Memory B cell (primary cell): ENCODE measurements at regions not wholly inside any gene's neighbourhood (a gene's known extent, or its start where the extent isn't known, plus 50 kb on each side); places are given as distances from the start of the nearest gene placed in this dataset.

Experiments used
- ATAC-seq: fragments of 150-1000 bp; cut with Tn5 transposase; 2 replicates; pipeline ENCODE4 v1.10.0; 2021; ENCODE audit warnings: low read depth, mild to moderate bottlenecking, moderate library complexity
- DNase-seq, 2 donors: peaks; one replicate each; pipeline ENCODE4 v3.0.0; 2022; ENCODE audit warnings: low spot score in 2 of 2
- H3K27ac Mint-ChIP-seq: one replicate; pipeline ENCODE4 v1.8.0; 2022; ENCODE audit warnings: mild to moderate bottlenecking, moderate library complexity, mixed read lengths
- H3K27me3 Mint-ChIP-seq: one replicate; pipeline ENCODE4 v1.8.0; 2022; ENCODE audit warnings: mixed read lengths
- H3K36me3 Mint-ChIP-seq: one replicate; pipeline ENCODE4 v1.8.0; 2022; ENCODE audit warnings: mild to moderate bottlenecking, mixed read lengths
- H3K4me1 Mint-ChIP-seq: one replicate; pipeline ENCODE4 v1.8.0; 2022; ENCODE audit warnings: mixed read lengths
- H3K4me3 Mint-ChIP-seq: one replicate; pipeline ENCODE4 v1.8.0; 2022; ENCODE audit warnings: mild to moderate bottlenecking, moderate library complexity, mixed read lengths
- H3K9me3 Mint-ChIP-seq: one replicate; pipeline ENCODE4 v1.8.0; 2022; ENCODE audit warnings: mixed read lengths

DNA sequence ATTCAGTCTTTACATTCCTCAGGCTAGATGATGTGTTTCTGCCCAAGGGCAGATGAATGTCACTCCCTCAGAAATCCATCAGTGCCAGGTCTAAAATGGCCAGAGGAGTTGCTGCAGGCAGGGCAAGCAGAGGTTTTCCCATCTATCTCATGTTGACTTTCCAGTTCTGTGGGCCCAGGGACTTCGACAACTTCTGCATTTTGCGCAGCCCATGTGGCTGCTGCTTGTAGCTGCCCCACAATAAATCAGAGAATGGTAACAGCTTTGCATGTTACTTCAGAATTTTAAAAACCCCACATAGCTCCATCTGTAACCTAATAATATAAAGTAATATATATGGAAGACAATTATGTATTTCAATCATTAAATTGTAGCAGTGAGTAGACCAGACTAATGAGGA lies 1367.7 kb upstream of the AGA start:
- no peak for DNase-seq
- no peak for ATAC-seq
- Mint-ChIP-seq H3K4me1 (no peaks in the 10 kb centered on the region), H3K27ac (no peak overlapping the region), H3K4me3 (no peak overlapping the region), H3K9me3 (no peaks in the 10 kb centered on the region), H3K27me3 (no peaks in the 10 kb centered on the region), H3K36me3 (no peaks in the 10 kb centered on the region)

DNA sequence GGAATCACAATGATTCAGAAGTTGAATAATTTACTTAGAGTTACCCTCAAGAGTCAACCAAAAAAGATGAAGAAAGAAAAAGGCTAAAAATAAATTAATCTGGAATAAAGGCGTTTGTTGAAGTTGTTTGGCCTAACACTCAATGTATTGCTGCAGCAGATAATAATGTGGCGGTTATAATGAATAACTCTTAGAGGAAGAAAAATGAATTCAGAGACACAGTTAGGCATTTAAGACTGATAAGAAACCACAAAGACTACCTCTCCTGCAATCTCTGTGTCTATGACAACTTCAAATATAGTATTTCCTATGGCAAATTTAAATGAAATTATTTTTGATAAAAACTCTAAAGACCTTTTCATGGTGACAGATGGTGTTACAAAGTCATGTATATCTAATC lies 1369.1 kb upstream of the AGA start:
- Mint-ChIP-seq H3K36me3 (no peaks in the 10 kb centered on the region), H3K27ac (no peak overlapping the region), H3K4me1 (no peaks in the 10 kb centered on the region), H3K9me3 (peaks cover 1% of the 10 kb centered on the region), H3K4me3 (no peak overlapping the region), H3K27me3 (no peaks in the 10 kb centered on the region)
- DNase-seq (no peak), ATAC-seq (no peak)

DNA sequence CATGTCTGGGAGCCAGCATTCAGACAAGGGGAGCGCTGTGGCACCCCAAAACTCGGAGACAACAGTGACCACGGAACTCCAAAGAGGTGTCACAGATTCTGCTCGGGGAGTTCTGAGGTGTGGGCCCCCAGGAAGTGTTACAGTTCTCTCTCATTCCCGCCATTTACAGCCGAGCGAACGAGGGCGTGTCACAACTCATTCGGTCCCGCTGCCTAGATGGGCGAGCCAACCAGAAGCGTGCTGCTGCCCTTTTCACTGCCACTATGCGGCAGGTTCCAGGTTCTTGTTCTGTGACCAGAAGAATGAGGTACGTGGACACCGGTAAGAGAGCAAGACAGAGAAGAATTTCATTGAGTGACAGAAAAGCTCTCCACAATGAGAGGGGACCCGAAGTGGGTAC lies 1370.6 kb upstream of the AGA start:
- ATAC-seq (no peak), DNase-seq (no peak)
- no peak overlapping the region for H3K4me3 Mint-ChIP-seq
- no peak overlapping the region for H3K27ac Mint-ChIP-seq
- H3K36me3 Mint-ChIP-seq = no peaks in the 10 kb centered on the region
- no peaks in the 10 kb centered on the region for H3K27me3 Mint-ChIP-seq
- H3K4me1 Mint-ChIP-seq = no peaks in the 10 kb centered on the region
- H3K9me3 Mint-ChIP-seq = peaks cover 4% of the 10 kb centered on the region

DNA sequence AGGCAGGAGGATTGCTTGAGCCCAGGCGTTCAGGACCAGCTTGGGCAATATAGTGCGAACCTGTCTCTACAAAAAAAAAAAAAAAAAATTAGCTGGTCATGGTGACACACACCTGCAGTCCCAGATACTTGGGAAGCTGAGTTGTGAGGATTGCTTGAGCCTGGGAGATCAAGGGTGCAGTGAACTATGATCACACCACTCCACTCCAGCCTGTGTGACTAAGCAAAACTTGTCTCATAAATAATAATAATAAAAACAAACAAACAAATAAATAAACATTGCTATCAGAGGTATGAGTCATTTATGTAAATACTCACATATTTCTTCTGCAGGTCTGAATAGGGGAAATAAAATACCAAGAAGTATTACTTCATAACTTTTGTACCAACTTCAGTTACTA lies 1372.7 kb upstream of the AGA start:
- no peaks in the 10 kb centered on the region for H3K4me1 Mint-ChIP-seq
- H3K9me3 Mint-ChIP-seq = peaks cover 6% of the 10 kb centered on the region
- H3K27me3 Mint-ChIP-seq = no peaks in the 10 kb centered on the region
- ATAC-seq (no peak), DNase-seq (no peak)
- no peaks in the 10 kb centered on the region for H3K36me3 Mint-ChIP-seq
- H3K27ac Mint-ChIP-seq = no peak overlapping the region
- no peak overlapping the region for H3K4me3 Mint-ChIP-seq

DNA sequence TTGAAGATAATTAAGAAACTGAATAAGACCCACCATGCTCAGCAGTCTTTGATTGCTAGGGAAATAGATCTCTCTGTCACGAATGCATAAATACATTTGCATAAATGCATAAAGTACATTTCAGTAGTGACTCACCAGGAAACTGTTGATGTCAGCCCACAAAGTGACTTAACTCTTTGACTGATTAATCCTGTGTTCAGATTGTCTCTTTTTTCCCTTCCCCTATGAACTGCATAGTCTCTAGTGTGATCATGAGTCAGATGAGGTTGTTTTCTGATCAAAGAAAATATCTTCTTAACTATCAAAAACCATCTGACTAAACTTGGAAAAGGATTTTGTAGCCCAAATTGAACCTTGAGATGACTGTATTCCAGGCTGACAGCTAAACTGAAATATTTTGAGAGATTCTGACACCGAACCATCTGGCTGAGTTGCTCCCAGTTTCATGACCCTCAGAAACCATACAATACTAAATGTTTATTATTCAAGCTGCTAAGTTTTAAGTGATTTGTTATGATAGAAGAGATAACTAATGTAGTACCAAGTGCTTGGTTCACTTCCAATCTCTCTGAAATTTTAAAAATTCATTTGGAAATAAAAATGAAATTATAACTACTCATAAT lies 1381.5 kb upstream of the AGA start:
- no peaks in the 10 kb centered on the region for H3K4me1 Mint-ChIP-seq
- ATAC-seq (no peak), DNase-seq (no peak)
- H3K27me3 Mint-ChIP-seq = no peaks in the 10 kb centered on the region
- H3K27ac Mint-ChIP-seq = no peak overlapping the region
- H3K4me3 Mint-ChIP-seq = no peak overlapping the region
- H3K9me3 Mint-ChIP-seq = peaks cover 6% of the 10 kb centered on the region
- H3K36me3 Mint-ChIP-seq = no peaks in the 10 kb centered on the region

DNA sequence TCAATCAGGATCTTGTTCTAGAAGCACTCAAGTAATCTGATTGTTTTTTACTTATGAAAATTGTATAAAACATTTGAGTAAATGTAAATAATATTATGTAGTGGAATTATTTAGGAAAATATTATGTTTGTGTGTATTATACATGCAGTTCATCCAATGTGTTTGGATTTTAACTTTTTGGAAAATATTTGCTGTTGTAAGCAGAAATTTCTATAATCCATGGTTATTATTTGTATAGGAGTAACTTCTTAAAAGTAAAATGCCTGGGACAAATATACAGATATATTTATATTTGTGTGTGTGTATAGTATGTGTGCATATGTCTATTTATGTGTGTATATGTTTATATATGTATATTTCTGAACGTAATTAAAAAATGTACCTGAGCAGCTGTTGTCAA lies 1394.6 kb upstream of the AGA start:
- no peak overlapping the region for H3K4me3 Mint-ChIP-seq
- DNase-seq = no peak
- no peak for ATAC-seq
- H3K4me1 Mint-ChIP-seq = no peaks in the 10 kb centered on the region
- no peaks in the 10 kb centered on the region for H3K27me3 Mint-ChIP-seq
- H3K36me3 Mint-ChIP-seq = no peaks in the 10 kb centered on the region
- H3K27ac Mint-ChIP-seq = no peak overlapping the region
- H3K9me3 Mint-ChIP-seq = peaks cover 4% of the 10 kb centered on the region

DNA sequence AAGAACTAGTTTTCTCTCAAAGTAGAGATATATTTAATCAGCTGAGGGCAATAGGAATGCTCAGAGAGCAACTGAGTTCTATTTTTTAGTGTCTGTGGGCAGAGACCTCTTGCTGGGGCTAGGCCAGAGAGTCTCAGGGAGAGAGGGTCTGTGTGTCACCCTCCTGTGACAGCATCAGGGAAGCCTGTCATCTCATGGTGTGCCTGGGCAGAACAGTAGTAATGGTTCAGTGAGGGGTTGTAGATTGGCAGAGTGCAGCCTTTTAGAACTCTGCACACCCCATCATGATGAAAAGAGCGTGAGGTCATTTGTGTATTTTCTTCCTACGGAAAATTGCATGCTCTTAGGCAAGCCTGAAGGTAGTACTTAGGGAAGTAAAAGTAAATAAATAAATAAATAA lies 1396.5 kb upstream of the AGA start:
- ATAC-seq = no peak
- no peaks in the 10 kb centered on the region for H3K4me1 Mint-ChIP-seq
- peaks cover 2% of the 10 kb centered on the region for H3K9me3 Mint-ChIP-seq
- no peaks in the 10 kb centered on the region for H3K36me3 Mint-ChIP-seq
- H3K4me3 Mint-ChIP-seq = no peak overlapping the region
- no peak overlapping the region for H3K27ac Mint-ChIP-seq
- H3K27me3 Mint-ChIP-seq = no peaks in the 10 kb centered on the region
- no peak for DNase-seq

DNA sequence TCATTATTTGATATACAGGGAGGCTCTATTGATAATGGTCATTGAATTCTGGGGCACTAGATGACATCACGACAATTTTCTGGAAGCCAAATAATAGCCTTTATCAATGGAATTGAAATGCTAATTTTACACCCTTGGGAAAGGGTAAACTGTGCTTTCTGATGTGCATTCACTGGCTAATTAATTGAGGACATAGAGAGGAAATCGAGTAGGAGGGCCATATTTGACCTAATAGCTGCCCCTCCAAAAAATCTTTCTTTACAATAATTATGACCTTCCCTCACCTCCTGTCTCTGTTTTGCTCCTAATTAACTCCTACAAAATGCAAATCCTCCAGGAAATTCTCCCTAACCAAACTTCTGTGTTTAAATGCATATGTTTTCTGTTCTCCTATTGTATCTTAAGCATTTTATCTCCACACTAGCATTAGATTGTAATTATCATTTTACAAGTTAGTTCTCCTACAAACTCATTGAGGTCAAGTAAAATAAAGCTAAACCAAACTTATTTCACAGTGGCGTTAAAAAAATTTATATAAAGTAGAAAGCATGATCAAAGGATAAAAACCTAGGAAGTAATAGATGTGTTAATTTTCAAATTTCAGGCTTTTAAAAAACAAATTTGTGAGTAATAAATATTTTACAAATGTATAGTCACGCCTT lies 1414.0 kb upstream of the AGA start:
- Mint-ChIP-seq H3K4me1 (no peaks in the 10 kb centered on the region), H3K27me3 (no peaks in the 10 kb centered on the region), H3K36me3 (no peaks in the 10 kb centered on the region), H3K4me3 (no peak overlapping the region), H3K27ac (no peak overlapping the region), H3K9me3 (no peaks in the 10 kb centered on the region)
- DNase-seq = no peak
- no peak for ATAC-seq

DNA sequence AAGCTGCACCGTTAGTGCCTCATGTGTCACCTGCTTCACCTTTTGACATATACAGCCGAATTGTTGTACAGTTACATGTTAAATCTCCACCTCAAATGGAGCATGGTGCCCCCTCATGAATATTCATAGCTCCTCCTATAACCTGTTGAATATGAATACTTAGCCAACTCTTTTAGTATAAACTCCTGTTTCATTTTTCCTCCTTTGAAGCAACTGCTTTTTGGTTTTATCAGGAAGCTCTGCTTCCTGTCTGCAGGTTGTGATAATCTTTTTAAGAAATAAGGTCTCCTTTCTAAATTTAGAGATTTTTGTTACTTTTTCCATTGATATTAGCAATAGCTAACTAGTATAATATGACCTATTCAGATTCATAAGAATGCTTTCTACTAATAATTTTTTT lies 1429.2 kb upstream of the AGA start:
- Mint-ChIP-seq H3K4me1 (no peaks in the 10 kb centered on the region), H3K4me3 (no peak overlapping the region)

DNA sequence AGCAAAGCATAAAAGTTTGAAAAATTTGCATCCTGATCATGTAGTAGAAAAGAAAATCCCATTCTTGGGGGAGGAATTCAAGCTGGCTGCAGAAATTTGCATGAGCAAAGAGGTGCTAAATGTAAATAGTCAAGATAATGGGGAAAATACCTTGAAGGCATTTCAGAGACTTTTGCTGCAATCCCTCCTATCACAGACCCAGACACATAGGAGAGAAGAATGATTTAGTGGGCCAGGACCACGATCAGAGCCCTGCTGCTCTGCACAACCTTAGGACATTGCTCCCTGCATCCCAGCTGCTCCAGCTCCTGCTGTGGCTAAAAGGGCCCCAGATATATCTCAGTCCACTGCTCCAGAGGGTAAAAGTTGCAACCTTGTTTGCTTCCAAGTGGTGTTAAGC lies 1439.7 kb upstream of the AGA start:
- H3K27ac Mint-ChIP-seq = no peak overlapping the region
- no peak overlapping the region for H3K4me3 Mint-ChIP-seq
- H3K36me3 Mint-ChIP-seq = no peaks in the 10 kb centered on the region
- H3K27me3 Mint-ChIP-seq = no peaks in the 10 kb centered on the region
- H3K9me3 Mint-ChIP-seq = peaks cover 5% of the 10 kb centered on the region
- no peak for DNase-seq
- no peaks in the 10 kb centered on the region for H3K4me1 Mint-ChIP-seq
- ATAC-seq = no peak

More for the DNA sequence above, 1429.2 kb upstream of the AGA start:
- H3K27me3 Mint-ChIP-seq = no peaks in the 10 kb centered on the region
- no peaks in the 10 kb centered on the region for H3K36me3 Mint-ChIP-seq
- H3K27ac Mint-ChIP-seq = no peak overlapping the region
- H3K9me3 Mint-ChIP-seq = no peaks in the 10 kb centered on the region
- ATAC-seq = no peak
- no peak for DNase-seq

DNA sequence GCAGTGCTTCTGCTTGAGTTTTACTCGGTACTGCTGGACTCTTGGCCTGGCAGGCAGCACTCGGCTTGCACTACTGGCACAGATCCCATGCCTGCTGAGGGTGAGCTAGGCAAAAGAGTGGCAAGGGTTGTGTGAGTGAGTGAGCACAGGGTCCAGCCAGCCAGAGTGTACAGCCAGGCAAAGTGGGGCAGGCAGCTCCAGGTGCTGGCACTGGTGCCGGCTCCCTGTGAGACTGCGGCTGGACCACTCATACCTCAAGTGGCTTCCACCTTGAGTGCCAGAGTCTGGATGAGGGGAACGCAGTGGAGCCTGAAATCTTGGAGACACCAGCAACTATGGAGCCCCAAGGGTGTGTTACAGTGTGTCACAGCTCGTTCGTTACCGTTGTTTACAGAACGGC lies 1451.9 kb upstream of the AGA start:
- no peak overlapping the region for H3K4me3 Mint-ChIP-seq
- H3K27me3 Mint-ChIP-seq = no peaks in the 10 kb centered on the region

DNA sequence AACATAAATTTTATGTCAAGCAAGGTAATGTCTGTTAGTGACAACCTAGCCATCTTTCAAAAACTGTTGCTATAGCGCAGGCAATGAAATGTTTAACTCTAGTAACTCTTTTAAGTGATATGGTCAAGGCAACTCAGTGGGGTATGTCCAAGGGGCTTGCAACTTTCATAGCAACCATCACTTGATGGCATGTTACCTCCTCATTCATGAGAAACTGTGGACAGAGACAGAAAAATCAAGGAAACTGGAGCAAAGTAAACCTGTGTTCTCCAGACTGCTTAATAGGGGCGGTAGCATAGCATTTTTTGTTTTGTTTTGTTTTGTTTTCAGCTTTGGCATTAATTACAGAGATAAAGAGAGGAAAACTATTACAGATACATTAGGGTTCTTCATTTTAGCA lies 1456.8 kb upstream of the AGA start:
- DNase-seq (no peak), ATAC-seq (no peak)
- Mint-ChIP-seq H3K27me3 (no peaks in the 10 kb centered on the region), H3K4me1 (no peaks in the 10 kb centered on the region), H3K36me3 (no peaks in the 10 kb centered on the region), H3K27ac (no peak overlapping the region), H3K9me3 (no peaks in the 10 kb centered on the region), H3K4me3 (no peak overlapping the region)

More for the DNA sequence above, 1451.9 kb upstream of the AGA start:
- DNase-seq (no peak), ATAC-seq (no peak)
- Mint-ChIP-seq H3K9me3 (peaks cover 3% of the 10 kb centered on the region), H3K4me1 (no peaks in the 10 kb centered on the region), H3K27ac (no peak overlapping the region), H3K36me3 (no peaks in the 10 kb centered on the region)

DNA sequence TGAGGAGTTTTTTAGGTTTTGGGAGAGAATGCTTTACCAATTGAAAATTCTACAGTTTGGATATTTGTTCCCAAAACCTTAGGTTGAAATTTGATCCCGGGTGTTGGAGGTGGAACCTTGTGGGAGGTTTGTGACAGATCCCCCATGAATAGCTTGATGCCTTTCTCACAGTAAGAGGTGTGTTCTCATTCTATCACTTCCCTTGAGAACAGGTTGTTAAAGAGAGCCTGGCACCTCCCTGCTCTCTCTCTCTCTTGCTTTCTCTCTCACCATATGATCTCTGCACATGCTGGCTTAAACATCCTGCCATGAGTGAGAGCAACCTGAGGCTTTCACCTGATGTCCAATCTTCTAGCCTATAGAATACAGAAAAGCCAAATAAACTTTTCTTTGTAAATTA lies 1475.5 kb upstream of the AGA start:
- H3K9me3 Mint-ChIP-seq = peaks cover 2% of the 10 kb centered on the region
- ATAC-seq (no peak), DNase-seq (no peak)
- H3K4me3 Mint-ChIP-seq = no peak overlapping the region
- H3K36me3 Mint-ChIP-seq = no peaks in the 10 kb centered on the region
- H3K27ac Mint-ChIP-seq = no peak overlapping the region
- no peaks in the 10 kb centered on the region for H3K27me3 Mint-ChIP-seq
- no peaks in the 10 kb centered on the region for H3K4me1 Mint-ChIP-seq

DNA sequence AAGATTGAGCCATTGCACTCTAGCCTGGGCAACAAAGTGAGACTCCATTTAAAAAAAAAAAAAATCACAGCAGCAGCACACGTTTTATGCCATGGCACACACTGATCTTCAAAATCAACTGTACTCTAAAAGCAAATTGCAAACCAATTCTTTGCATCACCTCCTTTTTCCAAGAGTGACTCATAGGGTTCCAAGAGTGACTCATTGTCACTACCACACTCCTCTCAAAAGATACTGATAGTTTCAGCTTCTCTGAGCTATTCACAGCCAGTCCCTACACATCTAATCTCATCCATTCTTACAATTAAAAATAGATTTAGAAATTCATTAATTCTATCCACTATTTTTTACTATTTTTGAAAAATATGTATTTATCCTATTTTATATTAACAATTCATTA lies 1494.9 kb upstream of the AGA start:
- no peak for ATAC-seq
- Mint-ChIP-seq H3K9me3 (peaks cover 13% of the 10 kb centered on the region), H3K4me1 (no peaks in the 10 kb centered on the region), H3K36me3 (no peaks in the 10 kb centered on the region), H3K4me3 (no peak overlapping the region), H3K27me3 (no peaks in the 10 kb centered on the region), H3K27ac (no peak overlapping the region)
- no peak for DNase-seq

DNA sequence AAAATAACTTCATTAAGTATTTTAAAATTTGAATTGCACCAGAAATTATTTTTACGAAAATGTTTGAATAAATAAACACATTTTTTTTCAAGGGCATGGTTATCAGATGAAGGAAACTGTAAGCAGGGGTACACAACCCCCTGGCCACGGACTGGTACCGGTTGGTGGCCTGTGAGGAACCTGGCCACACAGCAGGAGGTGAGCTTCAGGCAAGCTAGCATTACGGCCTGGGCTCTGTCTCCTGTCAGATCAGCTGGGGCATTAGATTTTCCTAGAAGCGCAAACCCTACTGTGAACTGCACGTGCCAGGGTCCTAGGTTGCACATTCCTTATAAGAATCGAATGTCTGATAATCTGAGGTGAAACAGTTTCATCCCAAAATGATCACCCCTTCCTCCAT lies 1499.7 kb upstream of the AGA start:
- Mint-ChIP-seq H3K4me1 (no peaks in the 10 kb centered on the region), H3K4me3 (no peak overlapping the region), H3K9me3 (peaks cover 8% of the 10 kb centered on the region), H3K27ac (no peak overlapping the region), H3K36me3 (no peaks in the 10 kb centered on the region), H3K27me3 (no peaks in the 10 kb centered on the region)
- ATAC-seq (no peak), DNase-seq (no peak)
